ENCODE measurements at regions not wholly inside any gene's neighbourhood (a gene's known extent, or its start where the extent isn't known, plus 50 kb on each side); places are given as distances from the start of the nearest gene placed in this dataset.

DNA sequence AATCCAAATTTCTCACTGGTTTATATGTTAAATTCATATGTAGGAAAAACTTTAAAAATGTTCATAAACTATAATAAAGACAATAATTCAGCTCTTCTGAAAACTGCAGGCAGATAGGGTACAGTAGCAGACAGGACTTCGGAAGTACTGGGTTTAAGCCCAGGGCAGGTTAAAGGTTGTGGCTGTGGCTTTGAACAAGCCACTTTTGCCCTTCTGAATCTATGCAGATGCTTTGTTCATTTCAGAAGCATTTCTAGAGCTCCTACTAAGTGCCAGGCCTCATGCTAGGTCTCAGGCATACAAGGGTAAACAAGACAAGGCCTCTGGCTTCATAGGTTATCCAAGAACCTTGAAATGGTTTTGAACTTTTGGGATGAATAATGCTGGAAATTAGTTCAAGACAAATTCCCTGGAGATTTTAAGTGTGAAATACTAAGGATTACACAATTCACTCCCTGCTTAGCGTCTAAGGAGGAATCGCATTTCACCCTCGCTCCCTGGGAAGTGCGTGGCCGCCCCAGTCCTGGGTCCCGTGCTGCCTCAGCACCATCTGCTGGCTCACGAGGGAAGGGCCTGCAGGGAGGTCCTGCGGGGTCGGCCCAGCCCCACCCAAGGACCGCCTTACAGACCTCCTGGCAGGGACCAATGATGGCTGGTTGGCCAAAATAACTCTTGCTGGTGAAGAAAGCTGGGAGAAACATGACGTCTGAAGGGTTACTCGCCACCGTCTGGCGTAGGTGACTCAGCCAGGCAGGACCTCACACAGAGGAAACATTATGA, 67.7 kb upstream of the L3MBTL4 start (continued):
- 0 out of 2 replicates have a peak, but pooled peaks have one; percentile 42 for TF ChIP-seq SPEN (CRISPR knock-in tag; IDR thresholded peaks at IDR 0.05; ENCODE audit: low read depth)
- TF ChIP-seq, protein P1, sequence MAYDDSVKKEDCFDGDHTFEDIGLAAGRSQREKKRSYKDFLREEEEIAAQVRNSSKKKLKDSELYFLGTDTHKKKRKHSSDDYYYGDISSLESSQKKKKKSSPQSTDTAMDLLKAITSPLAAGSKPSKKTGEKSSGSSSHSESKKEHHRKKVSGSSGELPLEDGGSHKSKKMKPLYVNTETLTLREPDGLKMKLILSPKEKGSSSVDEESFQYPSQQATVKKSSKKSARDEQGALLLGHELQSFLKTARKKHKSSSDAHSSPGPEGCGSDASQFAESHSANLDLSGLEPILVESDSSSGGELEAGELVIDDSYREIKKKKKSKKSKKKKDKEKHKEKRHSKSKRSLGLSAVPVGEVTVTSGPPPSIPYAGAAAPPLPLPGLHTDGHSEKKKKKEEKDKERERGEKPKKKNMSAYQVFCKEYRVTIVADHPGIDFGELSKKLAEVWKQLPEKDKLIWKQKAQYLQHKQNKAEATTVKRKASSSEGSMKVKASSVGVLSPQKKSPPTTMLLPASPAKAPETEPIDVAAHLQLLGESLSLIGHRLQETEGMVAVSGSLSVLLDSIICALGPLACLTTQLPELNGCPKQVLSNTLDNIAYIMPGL (CRISPR knock-in tag; IDR thresholded peaks at IDR 0.05; ENCODE audit: borderline replicate concordance in 1 of 2, low read depth in 1 of 2): peak; percentile 53 to 74; a peak in 2 of 4 replicates
- TF ChIP-seq, protein P2, sequence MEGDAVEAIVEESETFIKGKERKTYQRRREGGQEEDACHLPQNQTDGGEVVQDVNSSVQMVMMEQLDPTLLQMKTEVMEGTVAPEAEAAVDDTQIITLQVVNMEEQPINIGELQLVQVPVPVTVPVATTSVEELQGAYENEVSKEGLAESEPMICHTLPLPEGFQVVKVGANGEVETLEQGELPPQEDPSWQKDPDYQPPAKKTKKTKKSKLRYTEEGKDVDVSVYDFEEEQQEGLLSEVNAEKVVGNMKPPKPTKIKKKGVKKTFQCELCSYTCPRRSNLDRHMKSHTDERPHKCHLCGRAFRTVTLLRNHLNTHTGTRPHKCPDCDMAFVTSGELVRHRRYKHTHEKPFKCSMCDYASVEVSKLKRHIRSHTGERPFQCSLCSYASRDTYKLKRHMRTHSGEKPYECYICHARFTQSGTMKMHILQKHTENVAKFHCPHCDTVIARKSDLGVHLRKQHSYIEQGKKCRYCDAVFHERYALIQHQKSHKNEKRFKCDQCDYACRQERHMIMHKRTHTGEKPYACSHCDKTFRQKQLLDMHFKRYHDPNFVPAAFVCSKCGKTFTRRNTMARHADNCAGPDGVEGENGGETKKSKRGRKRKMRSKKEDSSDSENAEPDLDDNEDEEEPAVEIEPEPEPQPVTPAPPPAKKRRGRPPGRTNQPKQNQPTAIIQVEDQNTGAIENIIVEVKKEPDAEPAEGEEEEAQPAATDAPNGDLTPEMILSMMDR (CRISPR knock-in tag; IDR thresholded peaks at IDR 0.05): peak; percentile 98
- no peak for TF ChIP-seq NRL (CRISPR knock-in tag; IDR thresholded peaks at IDR 0.05; ENCODE audit: borderline replicate concordance)
- TF ChIP-seq, protein P3, sequence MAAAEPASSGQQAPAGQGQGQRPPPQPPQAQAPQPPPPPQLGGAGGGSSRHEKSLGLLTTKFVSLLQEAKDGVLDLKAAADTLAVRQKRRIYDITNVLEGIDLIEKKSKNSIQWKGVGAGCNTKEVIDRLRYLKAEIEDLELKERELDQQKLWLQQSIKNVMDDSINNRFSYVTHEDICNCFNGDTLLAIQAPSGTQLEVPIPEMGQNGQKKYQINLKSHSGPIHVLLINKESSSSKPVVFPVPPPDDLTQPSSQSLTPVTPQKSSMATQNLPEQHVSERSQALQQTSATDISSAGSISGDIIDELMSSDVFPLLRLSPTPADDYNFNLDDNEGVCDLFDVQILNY (CRISPR knock-in tag; conservative IDR thresholded peaks at IDR 0.05): no peak
- TF ChIP-seq, protein P4, sequence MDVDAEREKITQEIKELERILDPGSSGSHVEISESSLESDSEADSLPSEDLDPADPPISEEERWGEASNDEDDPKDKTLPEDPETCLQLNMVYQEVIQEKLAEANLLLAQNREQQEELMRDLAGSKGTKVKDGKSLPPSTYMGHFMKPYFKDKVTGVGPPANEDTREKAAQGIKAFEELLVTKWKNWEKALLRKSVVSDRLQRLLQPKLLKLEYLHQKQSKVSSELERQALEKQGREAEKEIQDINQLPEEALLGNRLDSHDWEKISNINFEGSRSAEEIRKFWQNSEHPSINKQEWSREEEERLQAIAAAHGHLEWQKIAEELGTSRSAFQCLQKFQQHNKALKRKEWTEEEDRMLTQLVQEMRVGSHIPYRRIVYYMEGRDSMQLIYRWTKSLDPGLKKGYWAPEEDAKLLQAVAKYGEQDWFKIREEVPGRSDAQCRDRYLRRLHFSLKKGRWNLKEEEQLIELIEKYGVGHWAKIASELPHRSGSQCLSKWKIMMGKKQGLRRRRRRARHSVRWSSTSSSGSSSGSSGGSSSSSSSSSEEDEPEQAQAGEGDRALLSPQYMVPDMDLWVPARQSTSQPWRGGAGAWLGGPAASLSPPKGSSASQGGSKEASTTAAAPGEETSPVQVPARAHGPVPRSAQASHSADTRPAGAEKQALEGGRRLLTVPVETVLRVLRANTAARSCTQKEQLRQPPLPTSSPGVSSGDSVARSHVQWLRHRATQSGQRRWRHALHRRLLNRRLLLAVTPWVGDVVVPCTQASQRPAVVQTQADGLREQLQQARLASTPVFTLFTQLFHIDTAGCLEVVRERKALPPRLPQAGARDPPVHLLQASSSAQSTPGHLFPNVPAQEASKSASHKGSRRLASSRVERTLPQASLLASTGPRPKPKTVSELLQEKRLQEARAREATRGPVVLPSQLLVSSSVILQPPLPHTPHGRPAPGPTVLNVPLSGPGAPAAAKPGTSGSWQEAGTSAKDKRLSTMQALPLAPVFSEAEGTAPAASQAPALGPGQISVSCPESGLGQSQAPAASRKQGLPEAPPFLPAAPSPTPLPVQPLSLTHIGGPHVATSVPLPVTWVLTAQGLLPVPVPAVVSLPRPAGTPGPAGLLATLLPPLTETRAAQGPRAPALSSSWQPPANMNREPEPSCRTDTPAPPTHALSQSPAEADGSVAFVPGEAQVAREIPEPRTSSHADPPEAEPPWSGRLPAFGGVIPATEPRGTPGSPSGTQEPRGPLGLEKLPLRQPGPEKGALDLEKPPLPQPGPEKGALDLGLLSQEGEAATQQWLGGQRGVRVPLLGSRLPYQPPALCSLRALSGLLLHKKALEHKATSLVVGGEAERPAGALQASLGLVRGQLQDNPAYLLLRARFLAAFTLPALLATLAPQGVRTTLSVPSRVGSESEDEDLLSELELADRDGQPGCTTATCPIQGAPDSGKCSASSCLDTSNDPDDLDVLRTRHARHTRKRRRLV (CRISPR knock-in tag; IDR thresholded peaks at IDR 0.05): no peak
- no peak for TF ChIP-seq ZSCAN30 (CRISPR knock-in tag; IDR thresholded peaks at IDR 0.05)
- TF ChIP-seq HNRNPH1 (optimal IDR thresholded peaks at IDR 0.05; ENCODE audit: low read depth, low read length): no peak
- TF ChIP-seq, protein P5, sequence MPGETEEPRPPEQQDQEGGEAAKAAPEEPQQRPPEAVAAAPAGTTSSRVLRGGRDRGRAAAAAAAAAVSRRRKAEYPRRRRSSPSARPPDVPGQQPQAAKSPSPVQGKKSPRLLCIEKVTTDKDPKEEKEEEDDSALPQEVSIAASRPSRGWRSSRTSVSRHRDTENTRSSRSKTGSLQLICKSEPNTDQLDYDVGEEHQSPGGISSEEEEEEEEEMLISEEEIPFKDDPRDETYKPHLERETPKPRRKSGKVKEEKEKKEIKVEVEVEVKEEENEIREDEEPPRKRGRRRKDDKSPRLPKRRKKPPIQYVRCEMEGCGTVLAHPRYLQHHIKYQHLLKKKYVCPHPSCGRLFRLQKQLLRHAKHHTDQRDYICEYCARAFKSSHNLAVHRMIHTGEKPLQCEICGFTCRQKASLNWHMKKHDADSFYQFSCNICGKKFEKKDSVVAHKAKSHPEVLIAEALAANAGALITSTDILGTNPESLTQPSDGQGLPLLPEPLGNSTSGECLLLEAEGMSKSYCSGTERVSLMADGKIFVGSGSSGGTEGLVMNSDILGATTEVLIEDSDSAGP (CRISPR knock-in tag; IDR thresholded peaks at IDR 0.05; ENCODE audit: borderline replicate concordance): peak; percentile 37; the same call in 1 of the 2 replicates
- TF ChIP-seq, protein P6, sequence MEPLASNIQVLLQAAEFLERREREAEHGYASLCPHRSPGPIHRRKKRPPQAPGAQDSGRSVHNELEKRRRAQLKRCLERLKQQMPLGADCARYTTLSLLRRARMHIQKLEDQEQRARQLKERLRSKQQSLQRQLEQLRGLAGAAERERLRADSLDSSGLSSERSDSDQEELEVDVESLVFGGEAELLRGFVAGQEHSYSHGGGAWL (CRISPR knock-in tag; IDR thresholded peaks at IDR 0.05): 0 out of 2 replicates have a peak, but pooled peaks have one; percentile 40
- TF ChIP-seq, protein P7, sequence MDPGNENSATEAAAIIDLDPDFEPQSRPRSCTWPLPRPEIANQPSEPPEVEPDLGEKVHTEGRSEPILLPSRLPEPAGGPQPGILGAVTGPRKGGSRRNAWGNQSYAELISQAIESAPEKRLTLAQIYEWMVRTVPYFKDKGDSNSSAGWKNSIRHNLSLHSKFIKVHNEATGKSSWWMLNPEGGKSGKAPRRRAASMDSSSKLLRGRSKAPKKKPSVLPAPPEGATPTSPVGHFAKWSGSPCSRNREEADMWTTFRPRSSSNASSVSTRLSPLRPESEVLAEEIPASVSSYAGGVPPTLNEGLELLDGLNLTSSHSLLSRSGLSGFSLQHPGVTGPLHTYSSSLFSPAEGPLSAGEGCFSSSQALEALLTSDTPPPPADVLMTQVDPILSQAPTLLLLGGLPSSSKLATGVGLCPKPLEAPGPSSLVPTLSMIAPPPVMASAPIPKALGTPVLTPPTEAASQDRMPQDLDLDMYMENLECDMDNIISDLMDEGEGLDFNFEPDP (CRISPR knock-in tag; conservative IDR thresholded peaks at IDR 0.05): no peak
- TF ChIP-seq ZNF670 (CRISPR knock-in tag; IDR thresholded peaks at IDR 0.05; ENCODE audit: borderline replicate concordance): no peak
- 0 out of 4 replicates have a peak, but pooled peaks of 1 of the 2 experiments have one; percentile 23 for TF ChIP-seq NR2F1 (CRISPR knock-in tag; IDR thresholded peaks at IDR 0.05)
